ENCODE measurements at regions not wholly inside any gene's neighbourhood (a gene's known extent, or its start where the extent isn't known, plus 50 kb on each side); places are given as distances from the start of the nearest gene placed in this dataset.

- no peak for TF ChIP-seq MAX (IDR thresholded peaks at IDR 0.05)
- no peak for TF ChIP-seq CEBPB (IDR thresholded peaks at IDR 0.05)
Measured at GRCh38 chr1:5690898-5691297, 301.3 kb downstream of the NPHP4 start.

Measured in Ishikawa (cell line).